Osteocyte (in vitro differentiated cells): ENCODE measurements at regions not wholly inside any gene's neighbourhood (a gene's known extent, or its start where the extent isn't known, plus 50 kb on each side); places are given as distances from the start of the nearest gene placed in this dataset.

Experiments
- DNase-seq: peaks from one replicate; pipeline ENCODE4 v3.0.0; 2021; ENCODE audit warnings: mixed read lengths; ENCODE audit not compliant: unreplicated experiment; ENCODE audit errors: extremely low spot score
- H3K27ac Mint-ChIP-seq: one replicate; pipeline ENCODE4 v1.8.0; 2021; ENCODE audit warnings: mild to moderate bottlenecking, mixed read lengths; ENCODE audit not compliant: unreplicated experiment
- H3K27me3 Mint-ChIP-seq: one replicate; pipeline ENCODE4 v1.8.0; 2021; ENCODE audit warnings: mixed read lengths; ENCODE audit not compliant: unreplicated experiment
- H3K36me3 Mint-ChIP-seq: one replicate; pipeline ENCODE4 v1.8.0; 2021; ENCODE audit warnings: mixed read lengths; ENCODE audit not compliant: unreplicated experiment
- H3K4me1 Mint-ChIP-seq: one replicate; pipeline ENCODE4 v1.8.0; 2021; ENCODE audit warnings: mixed read lengths; ENCODE audit not compliant: unreplicated experiment
- H3K4me3 Mint-ChIP-seq: one replicate; pipeline ENCODE4 v1.8.0; 2021; ENCODE audit warnings: mild to moderate bottlenecking, moderate library complexity, mixed read lengths; ENCODE audit not compliant: unreplicated experiment
- H3K9me3 Mint-ChIP-seq: one replicate; pipeline ENCODE4 v1.8.0; 2021; ENCODE audit warnings: mixed read lengths; ENCODE audit not compliant: unreplicated experiment
- CTCF ChIP-seq: fragments of 200-600 bp; sonication (generic); IDR thresholded peaks from 2 replicates; pipeline ENCODE4 v1.5.0; 2021; ENCODE audit warnings: antibody characterized with exemption, mild to moderate bottlenecking, moderate library complexity

- peaks cover 2% of the 10 kb centered on the region for H3K36me3 Mint-ChIP-seq
- H3K4me1 Mint-ChIP-seq: no peaks in the 10 kb centered on the region
Observed at GRCh38 chr18:41370740-41371139, 584.3 kb upstream of the PIK3C3 start.

GRCh38 chr18:41357708-41358107 lies 597.3 kb upstream of the PIK3C3 start:
- Mint-ChIP-seq H3K27ac (no peak overlapping the region), H3K36me3 (peaks cover 3% of the 10 kb centered on the region), H3K27me3 (no peaks in the 10 kb centered on the region), H3K4me3 (no peak overlapping the region), H3K4me1 (peaks cover 9% of the 10 kb centered on the region), H3K9me3 (peaks cover 19% of the 10 kb centered on the region)
- no peak for DNase-seq
- no peak for TF ChIP-seq CTCF

More at GRCh38 chr18:41370740-41371139, 584.3 kb upstream of the PIK3C3 start:
- Mint-ChIP-seq H3K4me3 (no peak overlapping the region), H3K27me3 (no peaks in the 10 kb centered on the region), H3K9me3 (no peaks in the 10 kb centered on the region), H3K27ac (no peak overlapping the region)
- no peak for TF ChIP-seq CTCF
- DNase-seq: no peak

- Mint-ChIP-seq H3K27ac (no peak overlapping the region), H3K27me3 (no peaks in the 10 kb centered on the region), H3K4me1 (peaks cover 13% of the 10 kb centered on the region), H3K36me3 (peaks cover 3% of the 10 kb centered on the region), H3K9me3 (peaks cover 17% of the 10 kb centered on the region), H3K4me3 (no peak overlapping the region)
- TF ChIP-seq CTCF: no peak
- no peak for DNase-seq
Observed at GRCh38 chr18:41353777-41354528, 601.1 kb upstream of the PIK3C3 start.

GRCh38 chr18:41351430-41351829 lies 603.6 kb upstream of the PIK3C3 start:
- Mint-ChIP-seq H3K36me3 (no peaks in the 10 kb centered on the region), H3K27ac (no peak overlapping the region), H3K27me3 (no peaks in the 10 kb centered on the region), H3K4me3 (no peak overlapping the region), H3K4me1 (peaks cover 16% of the 10 kb centered on the region), H3K9me3 (peaks cover 3% of the 10 kb centered on the region)
- TF ChIP-seq CTCF: no peak
- DNase-seq: no peak

- H3K4me1 Mint-ChIP-seq: peaks cover 5% of the 10 kb centered on the region
- H3K4me3 Mint-ChIP-seq: no peak overlapping the region
- H3K9me3 Mint-ChIP-seq: no peaks in the 10 kb centered on the region
- H3K27me3 Mint-ChIP-seq: no peaks in the 10 kb centered on the region
- TF ChIP-seq CTCF: no peak
- no peak overlapping the region for H3K27ac Mint-ChIP-seq
- no peaks in the 10 kb centered on the region for H3K36me3 Mint-ChIP-seq
- no peak for DNase-seq
Observed at GRCh38 chr18:41347057-41347456, 608.0 kb upstream of the PIK3C3 start.
